GM21447 (cell line): ENCODE measurements at regions not wholly inside any gene's neighbourhood (a gene's known extent, or its start where the extent isn't known, plus 50 kb on each side); places are given as distances from the start of the nearest gene placed in this dataset.
"Not testable (repeated sequence)": the region's sequence is repeated elsewhere in the genome, so short reads cannot be mapped to it uniquely, and the experiment has no call there.

ENCODE experiments used
- ATAC-seq: cut with Tn5 transposase; IDR thresholded peaks from one replicate; pipeline ENCODE4 v1.9.1; 2021; ENCODE audit not compliant: unreplicated experiment

DNA sequence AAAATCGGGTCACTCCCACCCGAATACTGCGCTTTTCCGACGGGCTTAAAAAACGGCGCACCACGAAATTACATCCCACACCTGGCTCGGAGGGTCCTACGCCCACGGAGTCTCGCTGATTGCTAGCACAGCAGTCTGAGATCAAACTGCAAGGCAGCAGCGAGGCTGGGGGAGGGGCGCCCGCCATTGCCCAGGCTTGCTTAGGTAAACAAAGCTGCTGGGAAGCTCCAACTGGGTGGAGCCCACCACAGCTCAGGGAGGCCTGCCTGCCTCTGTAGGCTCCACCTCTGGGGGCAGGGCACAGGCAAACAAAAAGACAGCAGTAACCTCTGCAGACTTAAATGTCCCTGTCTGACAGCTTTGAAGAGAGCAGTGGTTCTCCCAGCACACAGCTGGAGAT is 325.7 kb upstream of the PIK3R1 start:
- not testable (repeated sequence) for ATAC-seq

DNA sequence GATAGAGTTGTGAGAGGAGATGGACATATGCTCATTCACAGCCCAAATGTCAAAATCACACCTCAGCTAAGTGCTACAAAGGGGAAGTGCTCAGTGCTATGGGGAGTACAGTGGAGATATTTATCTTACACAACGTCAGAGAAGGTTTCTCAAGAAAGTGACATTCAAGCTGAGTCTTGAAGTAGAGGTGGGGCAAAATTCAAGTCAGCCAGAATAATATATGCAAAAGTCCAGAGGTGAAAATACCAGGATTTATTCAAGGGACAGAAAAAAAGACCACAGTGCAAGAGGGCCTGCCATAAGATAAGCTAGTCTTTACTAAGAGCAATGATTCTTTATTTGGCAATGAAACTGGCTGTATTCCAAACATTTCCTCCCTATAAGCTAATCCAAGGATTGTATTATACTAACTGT is 327.8 kb upstream of the PIK3R1 start:
- ATAC-seq, result no peak

DNA sequence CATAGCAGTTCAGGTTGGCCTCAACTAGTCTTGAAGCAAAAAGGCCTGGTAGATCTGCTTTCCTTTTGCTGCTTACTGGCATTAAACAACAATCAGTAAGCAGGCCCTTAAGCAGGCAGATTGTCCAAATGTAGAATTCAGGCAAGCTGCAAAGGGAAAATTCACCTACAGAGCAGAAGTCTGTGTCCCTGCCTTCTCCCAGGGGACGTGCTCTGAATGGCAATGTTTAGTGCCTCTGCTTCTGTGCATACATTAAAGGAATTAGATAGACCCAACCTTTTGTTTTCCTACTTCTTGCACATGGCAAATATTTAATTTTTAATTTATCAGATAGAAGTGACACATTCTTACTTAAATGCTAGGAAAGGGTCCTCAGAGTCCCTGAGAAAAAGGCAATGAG is 328.8 kb upstream of the PIK3R1 start:
- no peak for ATAC-seq

DNA sequence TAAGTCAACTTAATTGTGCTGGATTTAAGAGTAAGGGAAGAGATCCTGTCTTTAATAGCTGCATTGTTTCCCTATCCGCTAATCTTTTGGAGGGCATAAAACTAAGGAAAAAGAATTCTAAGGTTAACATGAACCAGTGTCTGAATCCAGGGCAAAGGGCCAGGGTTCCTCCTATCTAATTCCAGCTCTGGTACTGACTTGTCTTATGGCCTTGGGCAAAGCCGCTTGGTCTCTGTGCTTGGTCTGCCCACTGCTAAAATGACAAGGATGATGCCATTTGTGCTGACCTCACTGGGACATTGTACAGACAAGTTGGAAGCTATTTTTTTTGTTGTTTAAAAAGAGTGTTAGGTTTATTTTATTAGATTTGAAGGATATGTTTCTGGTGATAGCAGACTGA is 334.7 kb upstream of the PIK3R1 start:
- no peak for ATAC-seq

DNA sequence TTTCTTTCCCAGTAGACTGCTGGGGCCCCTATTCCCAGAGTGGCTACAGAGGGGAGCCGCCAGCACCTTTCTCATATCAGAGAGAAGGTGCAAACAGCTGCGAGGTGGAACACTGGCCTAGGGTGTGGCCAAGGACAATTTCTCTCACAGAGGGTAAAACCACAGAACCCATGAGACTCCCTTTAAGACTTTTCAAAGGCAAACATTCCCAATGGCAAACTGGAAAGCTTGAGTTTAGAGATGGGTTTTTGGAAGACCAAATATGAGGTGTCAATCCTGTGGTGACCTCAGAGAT is 335.1 kb upstream of the PIK3R1 start:
- ATAC-seq, result no peak

DNA sequence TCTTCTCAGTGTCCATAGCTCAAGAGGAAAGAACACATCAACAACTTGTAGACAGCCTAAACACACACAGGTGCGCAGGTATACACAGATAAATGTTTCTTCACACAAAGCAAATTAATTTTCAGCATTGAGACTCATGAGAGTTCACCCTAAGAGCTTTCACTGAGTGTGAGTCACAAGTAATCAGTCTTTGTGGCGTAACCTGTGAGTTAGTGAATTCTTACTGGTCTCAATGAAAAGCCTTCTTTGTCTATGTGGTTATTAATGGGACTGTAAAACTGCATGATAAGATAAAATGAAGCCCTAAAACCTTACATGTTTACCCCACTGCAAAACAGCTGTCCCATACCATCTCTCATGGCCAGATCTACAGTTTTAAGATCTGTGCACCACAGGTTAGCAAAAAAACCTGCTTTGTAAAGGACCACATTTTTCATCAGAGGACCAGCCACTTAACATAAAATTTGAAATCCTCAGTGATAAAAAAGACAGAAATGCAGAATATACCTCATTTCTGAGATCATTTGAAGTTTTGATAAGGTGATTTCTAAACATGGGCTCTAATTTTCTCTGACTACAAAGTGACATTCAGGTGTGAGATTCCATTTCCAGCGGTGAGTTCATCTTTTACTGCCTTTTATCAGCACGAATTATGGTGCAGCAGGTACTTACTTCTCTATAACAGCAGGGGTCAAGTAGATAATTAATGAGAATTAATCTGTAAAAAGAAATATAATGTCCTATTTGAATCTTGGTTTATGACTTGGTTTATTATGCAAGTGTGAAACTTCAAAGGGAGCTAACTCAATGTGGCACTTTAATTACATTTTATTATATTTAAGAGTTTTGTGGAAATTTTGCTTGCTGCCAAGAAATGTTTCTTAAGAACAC is 335.7 kb upstream of the PIK3R1 start:
- no peak for ATAC-seq

DNA sequence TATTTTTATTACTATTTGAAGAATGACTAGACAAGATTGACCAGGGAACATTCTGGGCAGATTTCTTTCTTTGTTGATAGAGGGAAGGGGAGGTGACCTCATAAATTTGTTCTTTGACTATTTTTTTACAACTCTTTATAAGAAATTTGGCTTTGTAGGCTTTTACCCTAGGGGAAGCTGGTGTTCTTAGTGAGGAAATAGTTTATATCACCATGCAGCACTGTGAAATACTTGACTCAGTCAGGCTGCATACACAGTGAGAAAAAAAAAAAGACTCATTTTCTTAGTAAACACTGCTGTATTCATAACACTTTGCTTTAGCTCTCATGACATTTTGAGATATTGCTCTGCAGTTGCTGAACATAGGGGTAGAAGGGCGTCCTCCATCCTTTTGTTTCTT is 336.6 kb upstream of the PIK3R1 start:
- no peak for ATAC-seq

DNA sequence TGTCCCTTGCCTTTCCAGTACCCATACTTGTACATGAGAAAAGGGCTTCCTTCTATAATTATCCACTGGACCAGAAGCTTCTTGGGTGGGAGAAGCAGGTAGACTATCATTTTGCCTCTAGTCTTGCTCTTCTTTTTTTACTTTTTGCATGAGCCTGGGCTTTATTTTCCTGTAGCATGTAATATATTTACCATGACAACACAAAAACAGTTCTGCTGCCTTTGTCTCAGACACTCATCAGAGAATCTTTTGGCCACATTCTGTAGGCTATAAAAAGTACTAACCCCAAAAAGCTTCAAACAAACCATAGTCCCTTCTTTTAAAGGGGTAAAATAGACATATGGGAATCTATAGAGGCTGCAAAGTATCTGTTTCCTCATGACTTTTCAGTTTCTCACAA is 339.2 kb upstream of the PIK3R1 start:
- ATAC-seq, result no peak

DNA sequence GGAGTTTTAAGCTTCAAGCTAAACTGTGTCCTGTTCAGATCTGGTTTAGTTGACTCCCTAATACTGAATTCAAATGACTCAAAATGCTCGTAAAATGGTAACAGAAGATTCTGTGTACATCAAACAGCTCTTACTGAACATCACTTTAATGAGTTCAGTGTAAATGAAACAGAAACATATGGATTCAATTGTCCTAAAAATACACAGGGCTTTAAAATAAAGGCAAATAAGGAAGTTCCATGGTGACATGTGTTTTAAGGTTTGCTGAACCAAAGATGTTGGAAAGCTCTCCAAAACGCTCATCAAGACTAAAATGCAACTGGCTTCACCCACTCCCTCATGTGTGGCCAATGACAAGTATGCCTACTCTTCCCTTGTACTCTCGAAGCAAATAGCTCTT is 340.0 kb upstream of the PIK3R1 start:
- no peak for ATAC-seq

DNA sequence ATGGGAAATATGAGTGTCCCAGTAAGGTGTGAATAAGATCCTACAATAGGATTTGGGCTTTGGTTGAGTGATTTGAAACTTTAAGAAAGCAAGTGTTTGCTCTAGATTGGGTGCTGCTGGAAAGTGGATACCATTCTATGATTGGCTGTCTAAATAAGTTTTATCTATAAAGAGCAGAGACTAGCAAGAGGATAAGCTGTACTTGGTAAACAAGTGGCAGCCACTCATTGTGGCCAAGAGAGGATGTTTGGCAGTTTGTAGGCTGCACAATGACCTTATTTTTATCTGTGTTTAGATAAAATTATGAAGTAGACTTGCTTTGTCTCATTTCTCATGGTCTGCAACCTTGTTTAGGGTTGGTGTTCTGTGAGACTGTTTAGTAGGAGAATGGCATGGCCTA is 341.6 kb upstream of the PIK3R1 start:
- no peak for ATAC-seq

DNA sequence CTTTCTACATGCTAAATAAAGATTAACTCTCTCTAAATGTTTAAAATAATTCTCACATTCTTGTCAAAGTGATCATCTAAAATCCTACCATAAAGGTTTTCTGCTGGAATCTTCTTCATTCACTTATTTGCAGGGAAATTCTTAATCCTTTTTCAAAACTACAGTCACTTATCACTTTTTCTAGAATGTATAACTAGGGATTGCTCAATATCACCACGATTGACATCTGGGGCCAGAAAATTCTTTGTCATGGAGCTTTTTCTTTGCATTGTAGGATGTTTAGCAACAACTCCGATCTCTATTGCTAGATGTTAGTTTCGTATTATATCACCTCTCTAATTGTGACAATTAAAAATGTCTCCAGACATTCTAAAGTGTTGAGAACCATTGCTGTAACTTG is 344.9 kb upstream of the PIK3R1 start:
- ATAC-seq, result no peak

DNA sequence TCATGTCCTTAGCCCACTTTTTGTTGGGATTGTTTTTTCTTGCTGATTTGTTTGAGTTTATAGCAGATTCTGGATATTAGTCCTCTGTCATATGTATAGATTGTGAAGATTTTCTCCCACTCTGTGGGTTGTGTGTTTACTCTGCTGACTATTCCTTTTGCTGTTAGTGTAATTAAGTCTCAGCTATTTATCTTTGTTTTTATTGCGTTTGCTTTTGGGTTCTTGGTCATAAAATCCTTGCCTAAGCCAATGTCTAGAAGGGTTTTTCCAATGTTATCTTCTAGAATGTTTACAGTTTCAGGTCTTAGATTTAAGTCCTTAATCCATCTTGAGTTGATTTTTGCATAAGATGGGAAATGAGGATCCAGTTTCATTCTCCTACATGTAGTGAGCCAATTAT is 351.2 kb upstream of the PIK3R1 start:
- ATAC-seq, result not testable (repeated sequence)

DNA sequence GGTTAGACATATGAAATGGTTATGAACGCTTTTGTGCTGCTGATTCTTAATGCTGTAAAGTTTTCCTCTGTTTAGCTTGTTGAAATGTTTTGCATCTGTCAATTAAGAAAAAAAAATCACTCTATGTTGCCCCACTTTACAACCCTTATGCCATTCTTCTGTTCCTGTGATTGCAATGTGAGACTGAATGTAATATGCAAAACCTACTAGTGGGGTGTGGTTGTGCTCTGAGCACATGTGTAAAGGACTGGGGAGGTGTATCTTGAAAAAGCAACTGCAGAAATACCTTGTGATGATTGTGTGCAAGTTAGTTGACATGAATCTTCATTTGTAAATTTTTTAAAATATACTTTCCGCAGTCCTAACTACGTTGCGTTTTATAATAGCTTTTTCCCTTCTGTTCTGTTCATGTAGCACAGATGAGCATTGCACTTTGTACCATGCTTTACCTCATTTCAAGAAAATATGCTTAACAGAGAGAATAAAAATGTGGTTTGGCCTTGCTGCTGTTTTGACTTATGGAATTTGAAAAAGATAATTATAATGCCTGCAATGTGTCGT is 357.0 kb upstream of the PIK3R1 start:
- no peak for ATAC-seq

DNA sequence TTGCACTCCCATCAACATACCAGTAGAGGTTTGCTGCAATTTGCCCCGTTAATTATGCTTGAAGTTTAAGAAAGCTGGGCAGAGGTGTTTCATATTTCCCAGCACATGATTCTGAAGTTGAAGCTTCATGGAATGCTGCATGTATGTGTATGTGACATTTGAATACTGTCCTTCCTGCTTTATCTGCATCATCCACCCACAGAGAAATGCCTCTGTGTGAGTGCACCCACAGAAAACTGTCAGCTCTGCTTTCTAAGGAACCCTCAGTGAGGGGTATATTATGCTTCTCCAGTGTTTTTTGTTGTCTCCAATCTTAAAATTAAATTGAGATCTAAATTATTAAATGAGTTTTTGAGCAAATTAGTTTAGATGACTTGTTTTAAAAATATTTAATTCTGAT is 358.1 kb upstream of the PIK3R1 start:
- ATAC-seq, result no peak

DNA sequence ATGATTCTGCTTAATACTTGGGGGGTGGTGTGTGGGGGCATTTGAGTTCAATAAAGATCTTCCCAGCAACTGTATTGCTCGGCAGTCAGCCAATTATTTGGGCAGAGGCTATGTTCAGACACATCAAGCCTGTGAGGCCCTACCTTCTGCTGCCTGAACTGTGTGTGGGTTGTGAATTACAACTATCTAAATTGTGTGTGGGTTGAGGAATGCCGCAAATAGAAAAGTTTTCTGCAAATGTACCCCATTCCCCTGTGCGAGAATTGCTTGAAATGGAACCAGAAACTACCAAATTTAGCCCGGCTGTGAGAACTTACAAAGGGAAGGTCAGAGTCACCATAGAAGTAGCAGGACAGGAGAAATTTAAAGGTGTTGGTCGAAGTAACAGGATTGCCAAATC is 360.0 kb upstream of the PIK3R1 start:
- ATAC-seq, result no peak

DNA sequence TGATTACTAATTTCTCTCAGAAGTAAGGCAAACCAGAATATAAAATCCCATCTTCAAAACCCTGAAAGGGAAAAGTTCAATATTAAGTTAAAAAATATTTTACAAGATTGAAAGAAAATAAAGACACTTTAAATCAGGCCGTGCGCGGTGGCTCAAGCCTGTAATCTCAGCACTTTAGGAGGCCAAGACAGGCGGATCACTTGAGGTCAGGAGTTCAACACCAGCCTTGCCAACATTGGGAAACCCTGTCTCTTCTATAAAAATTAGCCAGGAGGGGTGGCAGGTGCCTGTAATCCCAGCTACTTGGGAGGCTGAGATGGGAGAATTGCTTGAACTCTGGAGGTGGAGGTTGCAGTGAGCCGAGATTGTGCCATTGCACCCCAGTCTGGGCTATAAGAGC is 364.6 kb upstream of the PIK3R1 start:
- ATAC-seq, result not testable (repeated sequence)

DNA sequence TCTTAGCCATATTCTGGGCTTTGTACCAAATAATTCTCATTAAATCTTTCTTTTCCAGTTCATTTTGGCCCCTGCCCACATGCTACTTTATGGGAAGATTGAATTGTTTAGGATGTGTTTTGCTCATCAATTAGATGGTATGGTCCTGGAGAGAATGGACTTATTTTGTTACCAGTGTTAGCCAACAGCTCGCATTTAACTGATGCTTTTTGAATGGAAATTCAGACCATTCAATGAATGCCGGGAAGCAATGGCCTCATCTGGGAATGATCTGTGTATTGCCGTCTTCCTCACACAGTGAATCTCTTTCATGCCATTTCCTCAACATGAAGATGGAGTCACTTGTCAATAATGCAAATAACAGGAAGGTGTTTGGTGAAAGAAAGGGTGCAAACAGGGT is 370.6 kb upstream of the PIK3R1 start:
- no peak for ATAC-seq

DNA sequence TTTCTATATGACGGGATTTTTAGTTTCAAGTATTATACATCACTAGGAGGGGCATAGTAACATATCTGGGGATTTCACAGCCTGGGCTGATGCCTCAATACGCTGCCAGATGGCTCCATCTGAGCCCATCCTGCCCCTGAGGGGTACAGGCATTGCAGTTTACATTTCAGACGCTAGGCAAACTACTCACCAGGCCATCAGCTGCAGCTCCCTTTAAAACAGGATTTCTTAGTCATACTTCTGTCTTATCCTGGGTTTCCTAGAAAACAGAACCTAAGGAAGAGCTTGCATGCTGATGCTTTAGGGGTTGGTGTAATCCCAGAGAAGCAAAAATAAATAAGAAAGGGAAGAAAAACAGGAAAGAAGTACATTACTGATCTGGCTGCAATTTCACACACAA is 372.8 kb upstream of the PIK3R1 start:
- no peak for ATAC-seq

DNA sequence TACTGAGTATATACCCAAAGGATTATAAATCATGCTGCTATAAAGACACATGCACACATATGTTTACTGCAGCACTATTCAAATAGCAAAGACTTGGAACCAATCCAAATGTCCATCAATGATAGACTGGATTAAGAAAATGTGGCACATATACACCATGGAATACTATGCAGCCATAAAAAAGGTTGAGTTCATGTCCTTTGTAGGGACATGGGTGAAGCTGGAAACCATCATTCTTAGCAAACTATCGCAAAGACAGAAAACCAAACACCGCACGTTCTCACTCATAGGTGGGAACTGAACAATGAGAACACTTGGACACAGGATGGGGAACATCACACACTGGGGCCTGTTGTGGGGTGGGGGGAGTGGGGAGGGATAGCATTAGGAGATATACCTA is 378.3 kb upstream of the PIK3R1 start:
- not testable (repeated sequence) for ATAC-seq

DNA sequence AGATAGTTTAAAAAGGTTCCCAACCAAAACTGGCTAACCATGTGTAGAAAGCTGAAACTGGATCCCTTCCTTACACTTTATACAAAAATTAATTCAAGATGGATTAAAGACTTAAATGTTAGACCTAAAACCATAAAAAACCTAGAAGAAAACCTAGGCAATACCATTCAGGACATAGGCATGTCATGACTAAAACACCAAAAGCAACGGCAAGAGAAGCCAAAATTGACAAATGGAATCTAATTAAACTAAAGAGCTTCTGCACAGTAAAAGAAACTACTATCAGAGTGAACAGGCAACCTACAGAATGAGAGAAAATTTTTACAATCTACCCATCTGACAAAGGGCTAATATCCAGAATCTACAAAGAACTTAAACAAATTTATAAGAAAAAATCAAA is 379.1 kb upstream of the PIK3R1 start:
- not testable (repeated sequence) for ATAC-seq

DNA sequence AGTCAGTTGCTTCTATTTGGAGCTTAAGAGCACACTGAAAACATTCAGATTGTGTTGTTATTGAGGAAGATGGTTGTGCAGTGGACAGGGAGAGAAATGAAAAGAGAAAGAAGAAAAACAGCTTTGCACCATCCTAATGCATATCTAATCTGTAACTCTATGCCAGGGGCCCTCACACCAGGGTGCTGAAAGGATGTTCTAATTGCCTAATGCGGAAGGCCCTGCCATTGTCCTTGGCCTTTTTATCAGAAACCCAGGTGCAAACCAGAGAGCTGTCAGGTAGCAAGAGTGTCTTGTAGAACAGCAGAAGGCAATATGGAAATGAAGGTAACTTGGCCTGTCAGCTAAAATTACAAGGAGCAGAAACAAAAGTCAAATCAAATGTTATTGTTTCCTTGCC is 384.5 kb upstream of the PIK3R1 start:
- no peak for ATAC-seq

DNA sequence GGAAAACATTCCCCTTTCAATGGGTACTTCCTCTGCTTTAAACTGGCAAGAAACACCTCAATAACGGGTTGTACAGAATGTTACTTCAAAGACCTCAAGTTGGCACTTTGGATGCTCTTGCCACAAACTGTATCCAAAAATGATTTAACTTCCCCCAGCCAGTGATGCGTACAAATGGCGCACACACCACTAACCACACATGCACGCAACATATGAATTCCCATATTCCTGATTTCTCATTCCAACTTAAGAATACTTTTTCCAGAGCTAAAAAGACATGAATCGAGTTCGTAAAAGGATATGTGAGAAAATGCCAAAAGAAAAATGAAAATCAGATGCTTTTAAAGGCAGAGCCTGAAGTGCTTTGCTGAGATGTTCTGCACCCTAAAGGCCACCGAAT is 388.0 kb upstream of the PIK3R1 start:
- no peak for ATAC-seq

DNA sequence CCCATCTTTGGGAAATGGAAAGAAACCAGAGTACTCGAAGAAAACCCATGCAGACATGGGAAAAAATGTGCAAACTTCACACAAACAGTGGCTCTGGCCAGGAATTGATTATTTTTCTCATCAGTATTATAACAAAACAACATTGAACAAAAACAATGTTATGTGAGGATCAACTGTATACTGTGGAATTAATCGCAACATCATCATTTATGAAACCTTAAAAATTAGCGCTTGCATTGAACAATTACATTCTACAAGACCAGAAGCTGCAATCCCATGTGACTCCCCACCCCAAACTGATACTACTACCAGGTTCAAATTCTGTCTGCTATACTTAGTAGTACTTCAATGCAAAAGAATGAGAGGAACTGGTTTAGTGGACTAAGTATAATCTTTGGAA is 390.7 kb upstream of the PIK3R1 start:
- no peak for ATAC-seq
